K562 (cell line): ENCODE measurements at regions not wholly inside any gene's neighbourhood (a gene's known extent, or its start where the extent isn't known, plus 50 kb on each side); places are given as distances from the start of the nearest gene placed in this dataset.
A peak's percentile ranks its signal among the peaks of the same experiment; 100 is the strongest.

Experiments
- CEBPG ChIP-seq, 3 experiments: fragments of 200-800 bp in 1 of 3; sonication (Bioruptor generic) in 1 of 3; sonication (generic) in 1 of 3; formaldehyde crosslinking in 1 of 3; IDR thresholded peaks in 2 of 3; conservative IDR thresholded peaks in 1 of 3; 2 replicates each; pipeline versions ENCODE4 v1.6.1 to v1.8.0; 2016 to 2022; ENCODE audit warnings: missing compliant biosample characterization in 2 of 3, missing genetic modification characterization in 2 of 3, mild to moderate bottlenecking in 1 of 3, missing genetic modification reagents in 1 of 3
- CHAMP1 ChIP-seq: fragments of 450-650 bp; IDR thresholded peaks from 2 replicates; pipeline ENCODE4 v1.6.1; 2016; ENCODE audit warnings: mild to moderate bottlenecking
- E2F8 ChIP-seq: fragments of 450-650 bp; IDR thresholded peaks from 2 replicates; pipeline ENCODE4 v1.7.1; 2018; ENCODE audit warnings: mild to moderate bottlenecking, low read depth; ENCODE audit not compliant: partially characterized antibody
- ESRRA ChIP-seq: fragments of 450-650 bp; IDR thresholded peaks from 2 replicates; pipeline ENCODE4 v1.6.1; 2014; ENCODE audit warnings: low read depth, mild to moderate bottlenecking, moderate library complexity, borderline replicate concordance
- ETS1 ChIP-seq: conservative IDR thresholded peaks from 2 replicates; pipeline ENCODE4 v1.6.1; 2011; ENCODE audit warnings: low read depth, mild to moderate bottlenecking, low read length; ENCODE audit not compliant: control insufficient read depth
- FOXA1 ChIP-seq: fragments of 450-650 bp; IDR thresholded peaks from 2 replicates; pipeline ENCODE4 v1.6.1; 2016; ENCODE audit warnings: mild to moderate bottlenecking, borderline replicate concordance
- GATAD2B ChIP-seq: fragments of 450-650 bp; IDR thresholded peaks from 2 replicates; pipeline ENCODE4 v1.6.1; 2017; ENCODE audit warnings: mild to moderate bottlenecking, borderline replicate concordance
- MEIS2 ChIP-seq: fragments of 450-650 bp; IDR thresholded peaks from 2 replicates; pipeline ENCODE4 v1.6.1; 2014; ENCODE audit warnings: mild to moderate bottlenecking; ENCODE audit not compliant: partially characterized antibody
- MYC ChIP-seq, 2 experiments: fragments of 250-450 bp in 1 of 2; sonication (Bioruptor Pico) in 1 of 2; IDR thresholded peaks; 2 replicates each; pipeline versions ENCODE4 v1.5.1 to v1.6.1; 2012 to 2021; ENCODE audit warnings: low read depth in 2 of 2, borderline replicate concordance in 1 of 2, improper control_type of control experiment in 1 of 2, low read length in 1 of 2, mild to moderate bottlenecking in 1 of 2, moderate library complexity in 1 of 2
- NBN ChIP-seq: fragments of 450-650 bp; IDR thresholded peaks from 2 replicates; pipeline ENCODE4 v1.6.1; 2016; ENCODE audit warnings: low read depth, mild to moderate bottlenecking
- POU5F1 ChIP-seq: fragments of 150-350 bp; IDR thresholded peaks from 2 replicates; pipeline ENCODE4 v1.6.1; 2014; ENCODE audit warnings: borderline replicate concordance, low read length, low read depth, mild to moderate bottlenecking; ENCODE audit not compliant: partially characterized antibody
- RBFOX2 ChIP-seq: fragments of 200-400 bp; formaldehyde crosslinking; IDR thresholded peaks from 2 replicates; pipeline ENCODE4 v1.6.1; 2017; ENCODE audit warnings: low read depth, mild to moderate bottlenecking, low read length, moderate library complexity
- SIX5 ChIP-seq, 2 experiments: IDR thresholded peaks; 2 replicates each; pipeline ENCODE4 v1.6.1; 2011; ENCODE audit warnings: low read length in 2 of 2, borderline replicate concordance in 1 of 2, low read depth in 1 of 2, mild to moderate bottlenecking in 1 of 2, moderate library complexity in 1 of 2; ENCODE audit not compliant: insufficient read depth in 1 of 2
- SP1 ChIP-seq: sonication (generic); formaldehyde crosslinking; IDR thresholded peaks from 2 replicates; pipeline ENCODE4 v1.8.1; 2022; ENCODE audit warnings: mild to moderate bottlenecking, missing genetic modification reagents
- ZNF134 ChIP-seq: fragments of 250-450 bp; sonication (Bioruptor Pico); conservative IDR thresholded peaks from 2 replicates; pipeline ENCODE4 v1.4.0; 2020
- ZNF311 ChIP-seq: fragments of 250-450 bp; sonication (Bioruptor Pico); IDR thresholded peaks from 2 replicates; pipeline ENCODE4 v1.4.0; 2020; ENCODE audit warnings: mild to moderate bottlenecking, moderate library complexity
- TF ChIP-seq, protein P1 (sequence below): fragments of 250-450 bp; sonication (Bioruptor Pico); IDR thresholded peaks from 2 replicates; pipeline ENCODE4 v1.5.0; 2022; ENCODE audit warnings: mild to moderate bottlenecking

DNA sequence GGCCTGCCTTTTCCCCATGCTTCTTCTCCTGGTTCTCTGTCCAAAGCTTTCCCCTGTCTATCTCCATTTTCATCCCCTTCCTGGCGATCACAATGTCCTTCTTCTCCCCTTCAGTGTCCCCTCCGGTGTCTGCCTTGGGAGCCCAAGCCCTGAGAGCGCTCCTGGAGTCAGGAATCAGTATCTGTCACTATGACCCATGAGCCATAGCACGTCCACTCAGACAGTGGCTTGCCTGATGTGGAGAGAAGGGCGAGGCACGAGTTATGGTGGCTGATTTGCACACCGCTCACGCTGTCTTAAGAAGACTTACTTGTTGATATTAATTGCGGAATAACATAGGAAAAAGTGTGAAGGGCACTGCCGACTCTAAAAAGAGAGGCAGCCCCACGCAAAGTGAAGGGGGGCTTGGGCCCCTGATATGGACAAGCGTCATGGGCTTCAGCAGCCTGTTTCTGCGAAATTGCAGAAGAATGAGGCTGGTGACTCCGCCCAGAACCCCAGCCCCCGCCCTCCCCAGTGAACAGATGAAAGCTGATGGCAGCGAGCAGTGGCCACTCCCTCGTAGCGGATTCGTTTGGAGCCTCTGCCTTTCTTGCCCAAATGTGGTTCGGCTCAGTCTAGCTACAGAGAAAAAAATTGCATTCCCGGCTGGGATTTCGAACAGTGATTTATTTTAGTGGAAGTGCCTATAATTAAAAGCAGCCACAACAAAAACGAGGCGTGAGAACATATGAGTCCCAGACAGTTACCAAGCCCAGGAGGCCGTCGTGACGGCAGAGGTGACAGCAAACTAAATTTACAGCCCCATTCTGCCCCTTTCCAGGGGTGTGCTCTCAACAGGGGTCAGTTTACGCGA is 149.8 kb downstream of the ICE1 start (continued):
- TF ChIP-seq, protein P1, sequence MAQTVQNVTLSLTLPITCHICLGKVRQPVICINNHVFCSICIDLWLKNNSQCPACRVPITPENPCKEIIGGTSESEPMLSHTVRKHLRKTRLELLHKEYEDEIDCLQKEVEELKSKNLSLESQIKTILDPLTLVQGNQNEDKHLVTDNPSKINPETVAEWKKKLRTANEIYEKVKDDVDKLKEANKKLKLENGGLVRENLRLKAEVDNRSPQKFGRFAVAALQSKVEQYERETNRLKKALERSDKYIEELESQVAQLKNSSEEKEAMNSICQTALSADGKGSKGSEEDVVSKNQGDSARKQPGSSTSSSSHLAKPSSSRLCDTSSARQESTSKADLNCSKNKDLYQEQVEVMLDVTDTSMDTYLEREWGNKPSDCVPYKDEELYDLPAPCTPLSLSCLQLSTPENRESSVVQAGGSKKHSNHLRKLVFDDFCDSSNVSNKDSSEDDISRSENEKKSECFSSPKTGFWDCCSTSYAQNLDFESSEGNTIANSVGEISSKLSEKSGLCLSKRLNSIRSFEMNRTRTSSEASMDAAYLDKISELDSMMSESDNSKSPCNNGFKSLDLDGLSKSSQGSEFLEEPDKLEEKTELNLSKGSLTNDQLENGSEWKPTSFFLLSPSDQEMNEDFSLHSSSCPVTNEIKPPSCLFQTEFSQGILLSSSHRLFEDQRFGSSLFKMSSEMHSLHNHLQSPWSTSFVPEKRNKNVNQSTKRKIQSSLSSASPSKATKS (CRISPR knock-in tag), result no peak
- no peak for TF ChIP-seq ETS1
- no peak for TF ChIP-seq SIX5 (IDR thresholded peaks at IDR 0.05; ENCODE audit: borderline replicate concordance in 1 of 2, insufficient read depth in 1 of 2, low read depth in 1 of 2, low read length in 2 of 2)
- TF ChIP-seq POU5F1, result no peak
- no peak for TF ChIP-seq ESRRA
- no peak for TF ChIP-seq FOXA1
- no peak for TF ChIP-seq ZNF311 (CRISPR knock-in tag)
- no peak for TF ChIP-seq CEBPG (CRISPR knock-in tag; IDR thresholded peaks at IDR 0.05)
- 0 out of 4 replicates have a peak, but pooled peaks of 1 of the 2 experiments have one; percentile 20 for TF ChIP-seq CEBPG (tag; conservative IDR thresholded peaks at IDR 0.05 in 1 of 2, IDR thresholded peaks at IDR 0.05 in 1 of 2)
- peak; percentile 6; the same call in 1 of the 2 replicates for TF ChIP-seq MYC (IDR thresholded peaks at IDR 0.05; ENCODE audit: low read depth, low read length)
- TF ChIP-seq MYC (CRISPR knock-in tag; IDR thresholded peaks at IDR 0.05; ENCODE audit: borderline replicate concordance, low read depth), result no peak
- TF ChIP-seq E2F8, result no peak
- TF ChIP-seq NBN, result no peak
- no peak for TF ChIP-seq ZNF134 (CRISPR knock-in tag)
- peak; percentile 75 for TF ChIP-seq MEIS2
- 0 out of 2 replicates have a peak, but pooled peaks have one; percentile 12 for TF ChIP-seq RBFOX2
- TF ChIP-seq GATAD2B, result no peak
- no peak for TF ChIP-seq SP1 (CRISPR knock-in tag)
- TF ChIP-seq CHAMP1, result no peak
